ENCODE measurements at regions not wholly inside any gene's neighbourhood (a gene's known extent, or its start where the extent isn't known, plus 50 kb on each side); places are given as distances from the start of the nearest gene placed in this dataset.

GRCh38 chr20:40754339-40754943 is 65.4 kb upstream of the MAFB start:
- no peak overlapping the region for H3K27ac Mint-ChIP-seq
- H3K4me3 Mint-ChIP-seq: no peak overlapping the region
- H3K36me3 Mint-ChIP-seq (ENCODE audit: low read depth): no peaks in the 10 kb centered on the region
- DNase-seq: peak; percentile 21
- peaks cover 12% of the 10 kb centered on the region for H3K27me3 Mint-ChIP-seq (ENCODE audit: low read depth, poor library complexity)
- TF ChIP-seq CTCF (IDR thresholded peaks at IDR 0.05): no peak
- no peaks in the 10 kb centered on the region for H3K9me3 Mint-ChIP-seq
- peaks cover 32% of the 10 kb centered on the region for H3K4me1 Mint-ChIP-seq

- peaks cover 39% of the 10 kb centered on the region for H3K4me1 Mint-ChIP-seq
- H3K9me3 Mint-ChIP-seq: no peaks in the 10 kb centered on the region
- H3K27ac Mint-ChIP-seq: no peak overlapping the region
- no peak for DNase-seq
- no peaks in the 10 kb centered on the region for H3K36me3 Mint-ChIP-seq (ENCODE audit: low read depth)
- TF ChIP-seq CTCF (IDR thresholded peaks at IDR 0.05): no peak
- peaks cover 9% of the 10 kb centered on the region for H3K27me3 Mint-ChIP-seq (ENCODE audit: low read depth, poor library complexity)
- no peak overlapping the region for H3K4me3 Mint-ChIP-seq
These were observed 68.1 kb upstream of the MAFB start for GRCh38 chr20:40757087-40757486.

- no peak for DNase-seq
- Mint-ChIP-seq H3K27ac (no peak overlapping the region), H3K27me3 (ENCODE audit: low read depth, poor library complexity) (peaks cover 5% of the 10 kb centered on the region), H3K4me1 (peaks cover 31% of the 10 kb centered on the region), H3K9me3 (no peaks in the 10 kb centered on the region), H3K36me3 (ENCODE audit: low read depth) (no peaks in the 10 kb centered on the region), H3K4me3 (no peak overlapping the region)
- TF ChIP-seq CTCF (IDR thresholded peaks at IDR 0.05): no peak
These were observed 69.8 kb upstream of the MAFB start for GRCh38 chr20:40758790-40759189.

- H3K4me3 Mint-ChIP-seq: no peak overlapping the region
- DNase-seq: no peak
- H3K9me3 Mint-ChIP-seq: no peaks in the 10 kb centered on the region
- no peak overlapping the region for H3K27ac Mint-ChIP-seq
- no peaks in the 10 kb centered on the region for H3K36me3 Mint-ChIP-seq (ENCODE audit: low read depth)
- H3K27me3 Mint-ChIP-seq (ENCODE audit: low read depth, poor library complexity): peaks cover 5% of the 10 kb centered on the region
- H3K4me1 Mint-ChIP-seq: peaks cover 18% of the 10 kb centered on the region
- no peak for TF ChIP-seq CTCF (IDR thresholded peaks at IDR 0.05)
These were observed 71.4 kb upstream of the MAFB start for GRCh38 chr20:40760399-40760798.

- H3K9me3 Mint-ChIP-seq: no peaks in the 10 kb centered on the region
- no peaks in the 10 kb centered on the region for H3K36me3 Mint-ChIP-seq (ENCODE audit: low read depth)
- peaks cover 10% of the 10 kb centered on the region for H3K27me3 Mint-ChIP-seq (ENCODE audit: low read depth, poor library complexity)
- no peak for DNase-seq
- H3K4me1 Mint-ChIP-seq: peaks cover 12% of the 10 kb centered on the region
- no peak overlapping the region for H3K4me3 Mint-ChIP-seq
- H3K27ac Mint-ChIP-seq: no peak overlapping the region
- no peak for TF ChIP-seq CTCF (IDR thresholded peaks at IDR 0.05)
These were observed 74.7 kb upstream of the MAFB start for GRCh38 chr20:40763646-40764295.

Measured in nephron progenitor cell (in vitro differentiated cells).